ENCODE measurements at regions not wholly inside any gene's neighbourhood (a gene's known extent, or its start where the extent isn't known, plus 50 kb on each side); places are given as distances from the start of the nearest gene placed in this dataset.
"Not testable (repeated sequence)": the region's sequence is repeated elsewhere in the genome, so short reads cannot be mapped to it uniquely, and the experiment has no call there.

- no peak overlapping the region for H3K4me2 ChIP-seq (ENCODE audit: low read length)
- no peaks in the 10 kb centered on the region for H3K36me3 ChIP-seq (replicated peaks; ENCODE audit: low read depth, low read length)
- H4K20me1 ChIP-seq (ENCODE audit: insufficient read depth, low read length): no peaks in the 10 kb centered on the region
- no peak overlapping the region for H3K9ac ChIP-seq (ENCODE audit: low read length)
- no peaks in the 10 kb centered on the region for H3K79me2 ChIP-seq (ENCODE audit: low read length)
- peaks cover 7% of the 10 kb centered on the region for H3K4me1 ChIP-seq (ENCODE audit: low read length)
- no peaks in the 10 kb centered on the region for H3K27me3 ChIP-seq (ENCODE audit: low read depth, low read length)
- no peaks in the 10 kb centered on the region for H3K9me3 ChIP-seq (ENCODE audit: insufficient read depth, low read length)
- H2AFZ ChIP-seq (ENCODE audit: low read depth, low read length): no peak overlapping the region
- H3K4me3 ChIP-seq (ENCODE audit: low read length): no peak overlapping the region
- no peak for TF ChIP-seq EZH2phosphoT487 (IDR thresholded peaks at IDR 0.05; ENCODE audit: low read depth)
- no peak for TF ChIP-seq CTCF (IDR thresholded peaks at IDR 0.05; ENCODE audit: low read depth, low read length)
- no peak overlapping the region for H3K27ac ChIP-seq (ENCODE audit: low read length)
Observed at GRCh38 chr10:65166272-65166671, 1645.1 kb downstream of the REEP3 start.

GRCh38 chr10:65172249-65172648 is 1651.0 kb downstream of the REEP3 start:
- Histone ChIP-seq H3K36me3 (replicated peaks; ENCODE audit: low read depth, low read length) (no peaks in the 10 kb centered on the region), H3K9me3 (ENCODE audit: insufficient read depth, low read length) (no peaks in the 10 kb centered on the region), H3K4me3 (ENCODE audit: low read length) (no peak overlapping the region), H4K20me1 (ENCODE audit: insufficient read depth, low read length) (no peaks in the 10 kb centered on the region), H3K4me1 (ENCODE audit: low read length) (peaks cover 7% of the 10 kb centered on the region), H3K9ac (ENCODE audit: low read length) (no peak overlapping the region), H3K27me3 (ENCODE audit: low read depth, low read length) (no peaks in the 10 kb centered on the region), H3K27ac (ENCODE audit: low read length) (no peak overlapping the region), H3K79me2 (ENCODE audit: low read length) (no peaks in the 10 kb centered on the region), H3K4me2 (ENCODE audit: low read length) (no peak overlapping the region), H2AFZ (ENCODE audit: low read depth, low read length) (no peak overlapping the region)
- TF ChIP-seq EZH2phosphoT487 (IDR thresholded peaks at IDR 0.05; ENCODE audit: low read depth): no peak
- TF ChIP-seq CTCF (IDR thresholded peaks at IDR 0.05; ENCODE audit: low read depth, low read length): no peak

GRCh38 chr10:65176994-65177393 is 1655.8 kb downstream of the REEP3 start:
- Histone ChIP-seq H3K9ac (ENCODE audit: low read length) (no peak overlapping the region), H3K4me3 (ENCODE audit: low read length) (no peak overlapping the region), H3K79me2 (ENCODE audit: low read length) (no peaks in the 10 kb centered on the region), H3K4me1 (ENCODE audit: low read length) (no peaks in the 10 kb centered on the region), H3K27me3 (ENCODE audit: low read depth, low read length) (no peaks in the 10 kb centered on the region), H4K20me1 (ENCODE audit: insufficient read depth, low read length) (no peaks in the 10 kb centered on the region), H2AFZ (ENCODE audit: low read depth, low read length) (no peak overlapping the region), H3K27ac (ENCODE audit: low read length) (no peak overlapping the region), H3K9me3 (ENCODE audit: insufficient read depth, low read length) (no peaks in the 10 kb centered on the region), H3K4me2 (ENCODE audit: low read length) (no peak overlapping the region), H3K36me3 (replicated peaks; ENCODE audit: low read depth, low read length) (no peaks in the 10 kb centered on the region)
- no peak for TF ChIP-seq CTCF (IDR thresholded peaks at IDR 0.05; ENCODE audit: low read depth, low read length)
- no peak for TF ChIP-seq EZH2phosphoT487 (IDR thresholded peaks at IDR 0.05; ENCODE audit: low read depth)

GRCh38 chr10:65183236-65183635 is 1662.0 kb downstream of the REEP3 start:
- Histone ChIP-seq H3K4me3 (ENCODE audit: low read length) (no peak overlapping the region), H3K9me3 (ENCODE audit: insufficient read depth, low read length) (no peaks in the 10 kb centered on the region), H2AFZ (ENCODE audit: low read depth, low read length) (no peak overlapping the region), H3K4me2 (ENCODE audit: low read length) (no peak overlapping the region), H3K27ac (ENCODE audit: low read length) (no peak overlapping the region), H3K4me1 (ENCODE audit: low read length) (no peaks in the 10 kb centered on the region), H3K36me3 (replicated peaks; ENCODE audit: low read depth, low read length) (no peaks in the 10 kb centered on the region), H3K79me2 (ENCODE audit: low read length) (no peaks in the 10 kb centered on the region), H3K27me3 (ENCODE audit: low read depth, low read length) (no peaks in the 10 kb centered on the region), H4K20me1 (ENCODE audit: insufficient read depth, low read length) (no peaks in the 10 kb centered on the region), H3K9ac (ENCODE audit: low read length) (no peak overlapping the region)
- TF ChIP-seq CTCF (IDR thresholded peaks at IDR 0.05; ENCODE audit: low read depth, low read length): no peak
- TF ChIP-seq EZH2phosphoT487 (IDR thresholded peaks at IDR 0.05; ENCODE audit: low read depth): no peak

- H3K27me3 ChIP-seq (ENCODE audit: low read depth, low read length); H4K20me1 ChIP-seq (ENCODE audit: insufficient read depth, low read length); H3K4me2 ChIP-seq (ENCODE audit: low read length); H3K79me2 ChIP-seq (ENCODE audit: low read length); H3K27ac ChIP-seq (ENCODE audit: low read length); H3K36me3 ChIP-seq (replicated peaks; ENCODE audit: low read depth, low read length); H3K9me3 ChIP-seq (ENCODE audit: insufficient read depth, low read length); H3K9ac ChIP-seq (ENCODE audit: low read length); H2AFZ ChIP-seq (ENCODE audit: low read depth, low read length); H3K4me3 ChIP-seq (ENCODE audit: low read length); H3K4me1 ChIP-seq (ENCODE audit: low read length): not testable (repeated sequence)
Observed at GRCh38 chr10:65186668-65187067, 1665.5 kb downstream of the REEP3 start.
